ENCODE measurements at regions not wholly inside any gene's neighbourhood (a gene's known extent, or its start where the extent isn't known, plus 50 kb on each side); places are given as distances from the start of the nearest gene placed in this dataset.
"Not testable (repeated sequence)": the region's sequence is repeated elsewhere in the genome, so short reads cannot be mapped to it uniquely, and the experiment has no call there.

GRCh38 chr3:107942244-107942643 is 148.6 kb downstream of the CD47 start:
- DNase-seq (ENCODE audit: low spot score) = no peak

GRCh38 chr3:107939691-107940442 is 151.0 kb downstream of the CD47 start:
- no peak for DNase-seq (ENCODE audit: low spot score)

DNA sequence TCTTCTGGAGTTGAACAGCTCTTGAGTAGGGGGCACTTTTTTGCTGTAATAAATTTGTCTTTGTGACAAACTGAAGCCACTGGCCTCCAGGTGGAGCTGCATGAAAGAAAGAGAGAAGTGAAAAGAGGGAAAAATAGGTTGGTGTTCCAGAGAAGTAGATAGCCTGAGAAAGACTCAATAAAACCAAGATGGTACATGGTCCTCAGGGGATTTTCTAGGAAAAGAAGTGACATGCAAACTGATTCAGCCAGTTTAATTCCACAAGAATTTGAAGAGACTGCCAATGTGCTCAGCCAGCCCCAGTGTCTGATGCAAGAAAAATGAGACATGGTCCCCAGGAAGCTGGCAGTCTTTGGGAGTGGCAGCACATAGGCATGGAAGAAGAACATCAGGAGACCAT is 152.7 kb downstream of the CD47 start:
- no peak for DNase-seq (ENCODE audit: low spot score)

DNA sequence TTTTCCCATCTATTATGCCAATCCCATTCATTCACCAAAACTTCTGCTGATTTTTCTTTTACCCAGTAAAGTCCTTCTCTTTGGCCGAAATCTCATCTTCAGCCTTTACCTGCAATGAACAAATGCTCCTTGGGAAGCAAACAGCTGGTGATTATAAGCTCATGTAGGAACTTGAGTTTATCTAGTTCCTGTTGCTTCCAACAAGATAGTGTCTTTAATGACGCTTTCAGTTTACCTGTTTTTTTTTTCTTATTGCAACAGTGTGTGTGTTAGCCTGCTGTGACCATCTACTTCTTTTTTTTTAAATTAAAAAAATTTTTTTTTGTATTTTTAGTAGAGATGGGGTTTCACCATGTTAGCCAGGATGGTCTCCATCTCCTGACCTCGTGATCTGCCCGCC is 156.0 kb downstream of the CD47 start:
- no peak for DNase-seq (ENCODE audit: low spot score)

- no peak for DNase-seq (ENCODE audit: low spot score)
Measured at GRCh38 chr3:107933450-107933849, 157.4 kb downstream of the CD47 start.

DNA sequence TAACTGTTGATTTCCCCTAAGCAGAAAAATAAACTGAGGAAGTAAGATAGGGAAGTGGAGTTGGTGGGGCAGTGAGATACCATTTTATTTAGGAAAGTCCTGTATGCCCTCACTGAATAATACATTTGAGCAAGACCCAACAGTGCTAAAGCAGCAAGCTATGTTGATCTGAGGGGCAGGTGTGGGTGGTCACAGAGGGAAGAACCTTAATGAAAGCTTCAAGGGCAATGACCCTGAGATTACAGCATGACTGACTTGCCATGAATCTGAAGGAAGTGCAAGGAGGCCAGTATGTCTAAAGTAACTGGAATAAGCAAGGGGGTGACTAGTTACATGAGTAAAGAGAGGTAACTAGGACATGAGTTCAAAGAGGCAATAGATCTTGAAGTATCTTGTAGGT is 159.5 kb downstream of the CD47 start:
- DNase-seq (ENCODE audit: low spot score) = no peak

- no peak for DNase-seq (ENCODE audit: low spot score)
Measured at GRCh38 chr3:107929088-107929487, 161.7 kb downstream of the CD47 start.

- DNase-seq (ENCODE audit: low spot score) = peak; percentile 40
Measured at GRCh38 chr3:107928084-107928445, 162.8 kb downstream of the CD47 start.

DNA sequence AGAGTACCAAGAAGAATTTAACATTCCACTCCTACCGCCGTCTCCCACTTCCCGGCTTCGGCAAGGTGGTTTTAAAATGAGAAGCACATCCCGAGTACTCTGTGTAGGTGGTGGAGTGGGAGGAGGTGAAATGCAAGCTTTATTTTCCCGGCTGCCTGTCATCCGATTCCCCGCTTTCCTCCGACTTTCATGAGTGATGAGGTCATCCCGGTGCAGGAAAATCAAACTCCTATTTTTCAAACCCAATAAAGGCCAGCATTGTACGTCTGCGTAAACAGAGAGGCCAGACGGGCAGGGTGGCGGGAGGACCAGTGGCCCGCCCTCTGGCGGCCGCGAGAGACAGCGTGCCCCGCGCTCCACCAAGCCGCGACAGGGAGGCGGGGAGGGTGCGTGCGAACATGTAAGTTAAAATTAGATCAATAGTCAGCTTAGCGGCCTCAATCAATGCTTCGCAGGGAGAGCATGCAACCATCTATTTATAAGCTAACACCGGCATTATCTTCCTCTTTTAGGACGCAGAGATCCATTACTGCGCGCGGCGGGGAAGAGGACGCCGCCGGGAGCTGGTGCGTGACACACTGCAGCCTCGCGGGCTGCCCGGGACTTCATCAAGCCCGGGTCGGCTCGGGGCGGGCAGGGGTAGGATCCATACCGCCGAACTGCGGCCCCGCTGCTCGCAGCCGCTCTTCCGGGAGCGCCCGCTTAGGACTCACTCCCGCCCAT is 163.3 kb downstream of the CD47 start:
- peak; percentile 75 for DNase-seq (ENCODE audit: low spot score)

- no peak for DNase-seq (ENCODE audit: low spot score)
Measured at GRCh38 chr3:107925851-107926250, 165.0 kb downstream of the CD47 start.

DNA sequence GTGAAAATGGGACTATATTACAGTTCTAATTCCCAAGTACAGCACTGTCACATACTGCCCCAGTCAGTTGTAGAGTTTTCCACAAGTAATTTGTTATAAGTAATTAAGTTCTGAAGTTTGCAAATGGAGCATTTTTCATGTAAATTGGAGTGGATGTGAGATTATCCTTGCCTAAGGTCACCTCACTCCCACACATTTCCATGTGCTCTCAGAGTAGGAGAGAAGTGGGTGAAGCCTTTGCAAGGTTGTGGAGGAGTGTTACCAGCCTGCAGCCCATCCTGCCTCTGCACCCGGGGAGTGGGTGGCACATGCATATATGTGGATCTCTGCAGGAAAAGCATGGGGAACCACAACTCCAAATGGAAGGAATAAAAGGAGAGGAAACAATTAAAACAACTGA is 169.8 kb downstream of the CD47 start:
- DNase-seq (ENCODE audit: low spot score) = no peak

GRCh38 chr3:107920538-107920937 is 170.3 kb downstream of the CD47 start:
- no peak for DNase-seq (ENCODE audit: low spot score)

GRCh38 chr3:107919239-107919638 is 171.6 kb downstream of the CD47 start:
- DNase-seq (ENCODE audit: low spot score) = no peak

DNA sequence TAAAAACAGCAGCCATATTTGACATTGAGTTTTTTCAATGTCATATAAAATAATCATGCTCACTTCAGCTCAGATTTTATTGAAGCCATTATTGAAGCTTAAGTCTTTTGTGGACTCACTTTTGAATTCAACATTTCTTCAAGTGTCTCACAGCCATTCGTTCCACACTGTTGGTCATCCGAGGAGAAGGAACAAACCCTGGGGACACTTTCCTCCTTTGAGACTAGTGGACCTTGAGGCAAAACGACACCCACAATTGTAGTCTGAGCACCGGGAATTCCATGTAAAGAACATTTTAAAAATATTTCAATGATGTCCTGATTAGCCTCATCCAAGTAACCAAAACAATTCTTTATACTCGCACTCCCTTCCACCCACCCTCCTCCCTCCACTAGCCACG is 174.7 kb downstream of the CD47 start:
- DNase-seq (ENCODE audit: low spot score) = no peak

GRCh38 chr3:107915706-107916105 is 175.1 kb downstream of the CD47 start:
- no peak for DNase-seq (ENCODE audit: low spot score)

DNA sequence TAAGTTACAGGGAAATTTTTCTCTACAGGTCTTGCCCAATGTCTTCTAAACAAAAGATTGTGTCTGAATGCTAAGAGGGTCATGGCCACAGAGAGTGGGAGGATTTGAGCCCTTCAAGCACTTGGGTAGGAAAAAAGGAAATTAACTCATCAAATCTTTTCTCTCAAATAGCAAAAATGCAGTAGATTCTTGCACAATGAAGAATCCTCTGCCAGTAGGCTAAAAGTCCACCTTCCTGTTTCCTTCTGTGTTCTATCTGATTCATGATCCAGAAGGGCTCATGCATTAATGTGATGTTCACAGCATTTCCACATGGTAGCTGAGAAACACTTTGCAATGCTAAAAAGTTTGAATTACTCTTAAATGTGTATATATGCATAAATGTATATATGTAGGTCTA is 177.1 kb downstream of the CD47 start:
- DNase-seq (ENCODE audit: low spot score) = no peak

GRCh38 chr3:107911337-107912000 is 179.4 kb downstream of the CD47 start:
- no peak for DNase-seq (ENCODE audit: low spot score)

GRCh38 chr3:107910713-107911259 is 180.0 kb downstream of the CD47 start:
- no peak for DNase-seq (ENCODE audit: low spot score)

- not testable (repeated sequence) for DNase-seq (ENCODE audit: low spot score)
Measured at GRCh38 chr3:107909583-107909982, 181.2 kb downstream of the CD47 start.

DNA sequence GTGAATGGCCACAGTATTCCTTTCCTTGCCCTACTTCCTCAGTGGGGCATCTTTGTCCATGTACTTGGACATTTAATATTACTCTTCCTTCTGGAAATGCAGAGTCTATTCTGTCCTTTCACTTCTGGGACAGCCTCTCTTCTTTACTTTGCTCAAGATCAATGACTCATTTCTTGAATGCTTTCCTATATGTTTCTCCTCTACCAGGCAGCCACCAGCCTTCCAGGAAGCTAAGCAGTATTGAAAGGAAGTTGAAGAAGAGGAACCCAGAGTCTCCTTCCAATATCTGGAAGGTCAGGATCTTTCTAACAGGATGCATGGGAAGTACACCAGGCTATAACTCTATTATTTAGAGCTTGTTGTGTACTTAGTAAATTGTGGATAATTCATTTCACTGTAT is 182.8 kb downstream of the CD47 start:
- DNase-seq (ENCODE audit: low spot score) = no peak

- no peak for DNase-seq (ENCODE audit: low spot score)
Measured at GRCh38 chr3:107904536-107905066, 186.2 kb downstream of the CD47 start.

DNA sequence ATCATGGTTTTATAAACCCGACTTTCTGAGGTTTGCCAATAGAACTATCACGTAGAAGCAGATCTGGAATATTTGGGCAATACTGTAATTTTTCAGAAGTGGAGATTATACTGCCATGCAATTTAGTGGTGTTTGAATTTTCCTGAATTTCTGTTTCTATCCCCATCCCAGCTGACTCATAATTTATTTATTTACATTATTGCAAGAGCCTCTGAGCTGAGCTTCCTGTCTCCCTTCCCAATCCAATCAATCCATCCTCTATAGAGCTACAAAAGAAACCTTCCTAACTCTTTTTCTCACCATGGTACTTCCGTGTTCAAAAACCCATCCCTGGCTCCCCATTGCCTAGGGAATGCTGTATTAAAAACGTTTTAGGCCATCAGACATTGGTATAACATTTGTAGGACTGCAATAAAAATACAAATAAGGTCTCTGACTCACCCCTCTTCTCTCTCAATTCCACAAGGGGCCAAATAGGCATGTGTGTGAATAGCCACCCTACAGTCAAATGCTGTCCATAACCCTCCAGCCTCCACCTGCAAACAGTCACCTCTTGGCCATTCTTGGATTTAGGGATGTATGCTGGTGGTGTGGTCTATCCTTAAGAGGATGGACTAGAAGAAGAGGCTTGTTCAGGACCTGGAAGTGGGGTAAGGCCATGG is 190.7 kb downstream of the CD47 start:
- DNase-seq (ENCODE audit: low spot score) = peak; percentile 16
